Fibroblast of villous mesenchyme (primary cell): ENCODE measurements at regions not wholly inside any gene's neighbourhood (a gene's known extent, or its start where the extent isn't known, plus 50 kb on each side); places are given as distances from the start of the nearest gene placed in this dataset.
"Not testable (repeated sequence)": the region's sequence is repeated elsewhere in the genome, so short reads cannot be mapped to it uniquely, and the experiment has no call there.

Experiments used
- DNase-seq: peaks from one replicate; pipeline ENCODE4 v3.0.0-alpha.2; 2010; ENCODE audit warnings: low read depth
- H3K4me3 ChIP-seq: 2 replicates; pipeline ENCODE4 v1.5.1; 2011; ENCODE audit warnings: low read depth, mild to moderate bottlenecking, low read length
- TF ChIP-seq, protein P1 (sequence below): IDR thresholded peaks from 2 replicates; pipeline ENCODE4 v1.5.1; 2012; ENCODE audit warnings: low read depth, mild to moderate bottlenecking, low read length; ENCODE audit not compliant: insufficient read depth

DNA sequence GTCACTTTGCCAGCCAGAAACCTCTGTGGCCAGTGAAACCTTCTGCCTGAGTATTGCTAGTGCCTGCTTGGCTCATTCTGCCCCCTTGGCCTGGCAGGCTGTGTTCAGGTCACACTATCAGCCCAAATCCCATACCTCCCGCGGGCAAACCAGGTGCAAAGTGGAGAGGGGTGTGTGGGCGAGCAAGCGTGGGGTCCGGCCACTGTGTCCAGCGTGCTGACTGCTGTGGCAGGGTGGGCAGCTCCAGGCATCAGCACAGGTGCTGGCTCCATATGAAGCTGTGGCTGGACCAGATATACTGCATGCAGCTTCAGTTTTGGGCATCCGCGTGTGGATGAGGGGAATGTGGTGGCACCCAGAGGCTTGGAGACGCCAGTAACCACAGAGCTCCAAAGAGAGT is 576.5 kb upstream of the EDIL3 start:
- TF ChIP-seq, protein P1, sequence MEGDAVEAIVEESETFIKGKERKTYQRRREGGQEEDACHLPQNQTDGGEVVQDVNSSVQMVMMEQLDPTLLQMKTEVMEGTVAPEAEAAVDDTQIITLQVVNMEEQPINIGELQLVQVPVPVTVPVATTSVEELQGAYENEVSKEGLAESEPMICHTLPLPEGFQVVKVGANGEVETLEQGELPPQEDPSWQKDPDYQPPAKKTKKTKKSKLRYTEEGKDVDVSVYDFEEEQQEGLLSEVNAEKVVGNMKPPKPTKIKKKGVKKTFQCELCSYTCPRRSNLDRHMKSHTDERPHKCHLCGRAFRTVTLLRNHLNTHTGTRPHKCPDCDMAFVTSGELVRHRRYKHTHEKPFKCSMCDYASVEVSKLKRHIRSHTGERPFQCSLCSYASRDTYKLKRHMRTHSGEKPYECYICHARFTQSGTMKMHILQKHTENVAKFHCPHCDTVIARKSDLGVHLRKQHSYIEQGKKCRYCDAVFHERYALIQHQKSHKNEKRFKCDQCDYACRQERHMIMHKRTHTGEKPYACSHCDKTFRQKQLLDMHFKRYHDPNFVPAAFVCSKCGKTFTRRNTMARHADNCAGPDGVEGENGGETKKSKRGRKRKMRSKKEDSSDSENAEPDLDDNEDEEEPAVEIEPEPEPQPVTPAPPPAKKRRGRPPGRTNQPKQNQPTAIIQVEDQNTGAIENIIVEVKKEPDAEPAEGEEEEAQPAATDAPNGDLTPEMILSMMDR = no peak
- no peak overlapping the region for H3K4me3 ChIP-seq
- no peak for DNase-seq

DNA sequence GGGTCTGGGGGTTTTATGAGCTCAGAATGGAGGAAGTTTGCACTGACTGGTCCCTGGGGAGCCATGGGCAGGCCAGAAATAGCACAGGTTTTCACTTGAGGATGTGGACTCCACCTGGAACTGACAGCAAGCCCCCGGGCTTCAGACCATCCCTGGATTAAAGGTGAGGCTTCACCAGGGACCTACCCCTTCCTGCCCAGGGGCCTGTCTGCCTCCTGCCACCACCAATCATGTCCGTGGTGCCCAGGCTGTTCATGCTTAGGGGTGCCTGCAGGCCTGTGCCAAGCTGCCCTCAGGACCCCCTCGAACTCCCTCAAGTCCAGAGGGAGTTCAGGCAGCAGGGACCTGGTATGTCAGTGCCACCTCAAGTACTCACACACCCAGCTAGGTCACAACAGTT is 577.2 kb upstream of the EDIL3 start:
- no peak for DNase-seq

DNA sequence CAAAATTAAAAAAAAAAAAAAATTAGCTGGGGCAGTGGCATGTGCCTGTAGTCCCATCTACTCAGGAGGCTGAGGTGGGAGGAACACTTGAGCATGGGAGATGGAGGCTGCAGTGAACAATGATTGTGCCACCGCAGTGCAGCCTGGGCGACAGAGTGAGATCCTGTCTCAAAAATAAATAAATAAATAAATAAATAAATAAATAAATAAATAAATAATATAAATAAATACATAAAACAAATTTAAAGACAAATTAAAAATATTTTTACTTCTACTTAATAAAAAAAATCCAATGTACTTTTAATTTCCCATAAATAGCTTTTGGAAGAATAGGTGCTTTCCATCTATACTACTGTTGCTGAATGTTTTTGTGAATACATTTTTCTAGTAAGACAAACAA is 598.4 kb upstream of the EDIL3 start:
- no peak for DNase-seq
- no peak overlapping the region for H3K4me3 ChIP-seq
- TF ChIP-seq, protein P1 = no peak

More for the DNA sequence above, 577.2 kb upstream of the EDIL3 start:
- H3K4me3 ChIP-seq = no peak overlapping the region
- TF ChIP-seq, protein P1 = no peak

DNA sequence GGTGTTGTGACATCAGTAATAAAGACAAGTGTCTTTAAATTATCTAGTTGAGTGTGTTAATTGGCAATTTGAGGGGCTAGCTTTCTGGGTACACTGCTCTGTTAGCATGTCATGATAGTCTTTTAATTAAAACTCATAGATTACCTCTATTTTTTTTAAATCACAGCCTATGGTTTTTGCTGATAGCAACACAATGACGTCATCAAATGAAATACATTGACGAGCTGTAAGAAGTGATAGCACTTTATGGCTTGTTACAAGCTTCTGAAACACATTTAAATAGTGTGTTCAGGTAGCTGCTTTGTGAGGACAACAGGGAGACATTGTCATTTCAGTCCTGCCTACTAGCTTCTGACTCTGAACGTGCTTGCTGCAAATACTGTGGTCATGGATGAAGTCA is 600.5 kb upstream of the EDIL3 start:
- no peak overlapping the region for H3K4me3 ChIP-seq
- DNase-seq = no peak
- TF ChIP-seq, protein P1 = no peak

DNA sequence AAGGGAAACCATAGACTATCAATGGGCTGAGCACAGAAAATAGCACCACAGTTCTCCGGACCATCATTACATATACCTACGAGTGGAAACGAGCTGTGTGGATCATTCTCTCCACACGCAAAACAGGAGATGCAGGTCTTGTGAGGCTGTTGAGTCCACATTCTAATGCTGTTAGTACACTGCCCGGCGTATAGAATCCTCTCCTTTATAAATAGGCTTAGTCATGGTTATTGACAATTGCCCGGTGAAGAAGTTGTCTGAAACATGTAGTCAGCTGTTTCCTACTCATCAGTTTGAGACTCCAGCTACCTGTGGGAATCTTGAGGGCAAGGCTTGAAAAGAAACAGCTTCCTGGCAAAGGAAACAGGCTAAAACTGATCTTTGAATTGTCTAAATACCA is 602.0 kb upstream of the EDIL3 start:
- DNase-seq = no peak
- TF ChIP-seq, protein P1 = no peak
- no peak overlapping the region for H3K4me3 ChIP-seq

DNA sequence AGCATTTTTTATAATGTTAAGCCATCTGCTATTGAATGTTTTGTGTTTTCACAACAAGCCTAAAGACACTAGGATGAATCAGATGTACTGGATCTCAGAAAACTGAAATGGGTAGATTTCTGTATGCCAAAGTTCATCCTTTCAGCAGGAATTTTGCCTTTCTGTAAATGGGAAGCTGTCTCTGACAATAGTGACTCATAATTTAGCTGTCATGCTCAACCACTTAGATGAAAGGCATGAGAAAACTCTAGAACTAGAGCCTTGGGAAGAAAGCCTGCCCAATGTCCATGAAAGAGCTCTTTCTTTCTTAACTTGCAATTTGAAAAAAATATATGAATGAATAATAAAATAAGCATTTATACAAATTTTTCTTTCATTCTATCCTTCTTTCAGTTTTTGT is 616.0 kb upstream of the EDIL3 start:
- TF ChIP-seq, protein P1 = no peak
- no peak overlapping the region for H3K4me3 ChIP-seq
- no peak for DNase-seq

DNA sequence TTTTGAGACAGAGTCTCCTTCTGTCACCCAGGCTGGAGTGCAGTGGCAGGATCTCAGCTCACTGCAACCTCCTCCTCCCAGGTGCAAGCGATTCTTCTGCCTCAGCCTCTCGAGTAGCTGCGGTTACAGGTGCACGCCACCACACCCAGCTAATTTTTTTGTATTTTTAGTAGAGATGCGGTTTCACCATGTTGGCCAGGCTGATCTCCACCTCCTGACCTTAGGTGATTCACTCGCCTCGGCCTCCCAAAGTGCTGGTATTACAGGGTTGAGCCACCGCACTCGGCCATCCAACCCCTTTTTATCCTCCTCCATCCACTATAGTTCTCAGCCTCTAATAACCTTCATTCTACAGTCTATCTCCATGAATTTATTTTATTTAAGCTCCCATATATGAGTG is 617.3 kb upstream of the EDIL3 start:
- H3K4me3 ChIP-seq, DNase-seq: not testable (repeated sequence)
